Fibroblast of peridontal ligament (primary cell): ENCODE measurements at regions not wholly inside any gene's neighbourhood (a gene's known extent, or its start where the extent isn't known, plus 50 kb on each side); places are given as distances from the start of the nearest gene placed in this dataset.

Experiments used
- DNase-seq: peaks from one replicate; pipeline ENCODE4 v3.0.0-alpha.2; 2010; ENCODE audit errors: extremely low read depth

GRCh38 chr6:78390066-78390465, 477.3 kb upstream of the IRAK1BP1 start:
- no peak for DNase-seq

GRCh38 chr6:78397499-78397898, 469.9 kb upstream of the IRAK1BP1 start:
- DNase-seq = no peak

GRCh38 chr6:78398292-78398691, 469.1 kb upstream of the IRAK1BP1 start:
- no peak for DNase-seq

GRCh38 chr6:78400076-78400475, 467.3 kb upstream of the IRAK1BP1 start:
- DNase-seq = no peak

GRCh38 chr6:78427386-78427785, 440.0 kb upstream of the IRAK1BP1 start:
- DNase-seq = no peak

- DNase-seq = no peak
These were observed 436.8 kb upstream of the IRAK1BP1 start for GRCh38 chr6:78430521-78430920.

- DNase-seq = no peak
These were observed 431.7 kb upstream of the IRAK1BP1 start for GRCh38 chr6:78435671-78436070.

- DNase-seq = peak; percentile 27
These were observed 431.0 kb upstream of the IRAK1BP1 start for GRCh38 chr6:78436335-78436734.

- DNase-seq = no peak
These were observed 429.2 kb upstream of the IRAK1BP1 start for GRCh38 chr6:78438135-78438534.

GRCh38 chr6:78460711-78461110, 406.6 kb upstream of the IRAK1BP1 start:
- no peak for DNase-seq

GRCh38 chr6:78462728-78463127, 404.6 kb upstream of the IRAK1BP1 start:
- no peak for DNase-seq

GRCh38 chr6:78465059-78465634, 402.2 kb upstream of the IRAK1BP1 start:
- no peak for DNase-seq

GRCh38 chr6:78476561-78476960, 390.8 kb upstream of the IRAK1BP1 start:
- no peak for DNase-seq

GRCh38 chr6:78482801-78483552, 384.4 kb upstream of the IRAK1BP1 start:
- no peak for DNase-seq

- DNase-seq = no peak
These were observed 383.7 kb upstream of the IRAK1BP1 start for GRCh38 chr6:78483553-78484197.

- no peak for DNase-seq
These were observed 382.9 kb upstream of the IRAK1BP1 start for GRCh38 chr6:78484198-78485064.

- DNase-seq = no peak
These were observed 379.9 kb upstream of the IRAK1BP1 start for GRCh38 chr6:78487401-78487800.

GRCh38 chr6:78489874-78490273, 377.5 kb upstream of the IRAK1BP1 start:
- DNase-seq = no peak

- DNase-seq = no peak
These were observed 374.9 kb upstream of the IRAK1BP1 start for GRCh38 chr6:78492351-78493017.

GRCh38 chr6:78500299-78501089, 366.9 kb upstream of the IRAK1BP1 start:
- no peak for DNase-seq

GRCh38 chr6:78502386-78502887, 364.9 kb upstream of the IRAK1BP1 start:
- no peak for DNase-seq
